ENCODE measurements at regions not wholly inside any gene's neighbourhood (a gene's known extent, or its start where the extent isn't known, plus 50 kb on each side); places are given as distances from the start of the nearest gene placed in this dataset.

DNA sequence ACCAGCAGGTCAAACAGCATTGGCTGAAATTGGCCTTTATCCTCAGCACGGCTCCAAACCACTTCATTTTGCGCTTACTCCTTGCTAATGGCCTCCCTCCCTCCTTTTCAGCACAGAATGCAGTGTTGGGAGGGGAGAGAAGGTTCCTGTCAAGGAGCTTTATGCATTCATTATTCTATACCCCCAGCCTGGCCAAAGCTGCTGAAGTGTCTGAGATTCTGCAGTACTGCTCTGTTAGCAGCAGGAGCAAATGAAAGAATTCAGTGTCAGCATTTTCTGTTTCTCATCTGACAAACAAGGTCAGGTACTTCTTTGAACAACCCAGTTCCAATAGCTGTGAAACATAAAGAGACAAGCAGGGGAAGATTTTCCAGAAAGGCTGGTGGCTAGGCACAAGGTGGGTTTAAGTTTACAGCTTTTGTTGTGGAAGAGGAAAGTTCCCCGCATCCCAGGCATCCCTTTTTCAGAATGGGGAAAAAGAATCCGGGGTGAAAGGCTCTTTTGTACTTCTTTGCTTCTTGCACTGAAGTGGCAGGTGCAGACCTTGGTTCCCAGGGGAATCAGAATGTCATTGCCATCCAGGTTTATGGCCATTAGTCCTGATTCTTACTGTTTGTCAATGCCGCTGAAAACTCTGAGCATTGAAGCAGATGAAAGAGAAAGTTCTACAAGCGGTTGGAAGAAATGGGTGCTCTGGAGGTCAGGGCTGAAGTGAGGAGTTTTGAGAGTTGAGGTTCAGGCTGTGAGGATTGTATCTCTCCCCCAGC lies 109.3 kb upstream of the APC start:
- DNase-seq: no peak

DNA sequence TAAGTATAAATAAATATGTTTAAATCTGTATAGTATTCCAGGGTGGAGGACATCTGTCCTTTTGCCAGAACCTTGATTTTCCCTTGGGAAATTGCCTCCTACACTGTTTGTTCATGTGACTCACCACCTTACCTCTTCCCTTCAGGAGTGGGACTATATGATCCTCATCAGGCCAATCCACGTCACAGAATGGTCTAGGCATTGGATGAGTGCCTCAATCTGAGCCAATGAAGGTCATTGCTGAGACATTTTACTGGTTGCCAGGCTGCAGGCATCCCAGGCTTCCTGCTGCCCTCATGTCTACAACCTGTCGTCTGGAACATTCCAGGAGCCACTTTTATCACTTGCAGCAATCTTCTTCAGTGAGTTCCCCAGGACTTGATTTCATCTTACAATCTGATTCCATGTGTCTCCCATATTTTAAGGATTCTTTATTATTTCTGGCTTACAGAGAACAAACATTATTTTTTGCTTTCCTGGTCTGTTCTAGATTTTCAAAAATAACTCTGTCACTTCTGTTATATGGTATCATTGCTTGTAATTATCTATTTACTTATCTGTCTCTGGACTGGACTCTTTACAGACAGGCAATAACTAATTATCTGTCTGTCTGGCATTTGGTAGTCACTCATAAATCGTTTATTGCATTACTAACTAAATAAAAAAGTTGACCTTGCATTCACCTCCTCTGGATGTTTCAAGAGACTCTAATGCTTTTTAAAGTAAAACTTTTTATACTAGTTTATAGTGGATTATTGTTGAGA lies 107.3 kb upstream of the APC start:
- DNase-seq: no peak

DNA sequence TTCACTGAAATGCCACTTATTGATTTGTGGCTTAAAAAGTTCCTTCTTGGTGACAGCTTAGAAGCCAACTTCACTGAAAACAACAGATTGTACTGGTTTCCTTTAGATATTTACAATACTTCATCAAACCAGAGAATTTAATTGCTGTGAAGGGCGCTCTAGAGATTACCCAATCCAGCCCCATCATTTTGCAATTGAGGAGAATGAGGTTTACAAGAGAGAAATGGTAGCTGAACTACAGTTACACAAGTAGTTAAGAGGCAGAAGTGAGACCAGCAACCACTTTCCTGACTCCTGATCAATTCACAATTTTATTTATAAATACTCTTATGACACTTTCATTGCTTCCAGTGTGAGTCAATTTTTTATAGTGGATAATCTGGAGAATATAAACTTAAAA lies 103.5 kb upstream of the APC start:
- no peak for DNase-seq

DNA sequence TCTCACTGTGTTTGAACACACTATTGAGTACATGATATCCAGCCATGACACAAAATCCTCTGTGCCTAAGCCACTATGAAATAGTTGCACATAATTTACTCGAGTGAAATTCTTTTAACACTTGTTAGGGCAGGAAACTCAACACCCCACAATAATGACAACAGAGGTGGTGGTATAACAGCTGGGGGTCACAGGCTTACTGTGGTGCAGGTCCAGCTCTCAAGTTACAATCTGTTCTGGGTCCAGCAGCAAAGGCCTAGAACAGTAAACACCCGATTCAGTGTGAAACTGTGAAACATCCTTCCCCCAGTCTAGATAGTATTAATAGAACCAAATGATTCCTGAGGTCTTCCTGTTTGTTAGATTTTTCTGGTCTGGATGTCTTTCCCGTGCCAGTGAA lies 102.9 kb upstream of the APC start:
- DNase-seq: no peak

DNA sequence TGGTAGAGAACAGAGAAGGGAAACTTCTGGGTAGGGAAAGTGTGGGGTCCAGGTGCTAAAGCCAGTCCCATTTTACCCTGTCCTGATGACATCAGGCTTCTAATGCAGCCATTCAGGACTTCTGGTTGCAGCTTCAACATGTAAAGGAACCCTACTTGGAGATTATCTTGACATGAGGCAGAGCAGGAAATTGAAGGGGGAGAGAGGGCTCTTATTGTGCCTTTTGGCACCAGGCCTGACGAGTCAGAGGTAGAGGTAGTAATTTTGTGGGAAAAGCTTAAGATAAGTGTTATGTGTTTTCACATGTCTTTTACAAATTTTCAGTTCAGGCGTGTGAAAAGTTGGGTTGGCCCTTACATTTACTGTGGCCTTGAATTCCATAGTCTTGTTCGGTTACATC lies 102.4 kb upstream of the APC start:
- DNase-seq: no peak

DNA sequence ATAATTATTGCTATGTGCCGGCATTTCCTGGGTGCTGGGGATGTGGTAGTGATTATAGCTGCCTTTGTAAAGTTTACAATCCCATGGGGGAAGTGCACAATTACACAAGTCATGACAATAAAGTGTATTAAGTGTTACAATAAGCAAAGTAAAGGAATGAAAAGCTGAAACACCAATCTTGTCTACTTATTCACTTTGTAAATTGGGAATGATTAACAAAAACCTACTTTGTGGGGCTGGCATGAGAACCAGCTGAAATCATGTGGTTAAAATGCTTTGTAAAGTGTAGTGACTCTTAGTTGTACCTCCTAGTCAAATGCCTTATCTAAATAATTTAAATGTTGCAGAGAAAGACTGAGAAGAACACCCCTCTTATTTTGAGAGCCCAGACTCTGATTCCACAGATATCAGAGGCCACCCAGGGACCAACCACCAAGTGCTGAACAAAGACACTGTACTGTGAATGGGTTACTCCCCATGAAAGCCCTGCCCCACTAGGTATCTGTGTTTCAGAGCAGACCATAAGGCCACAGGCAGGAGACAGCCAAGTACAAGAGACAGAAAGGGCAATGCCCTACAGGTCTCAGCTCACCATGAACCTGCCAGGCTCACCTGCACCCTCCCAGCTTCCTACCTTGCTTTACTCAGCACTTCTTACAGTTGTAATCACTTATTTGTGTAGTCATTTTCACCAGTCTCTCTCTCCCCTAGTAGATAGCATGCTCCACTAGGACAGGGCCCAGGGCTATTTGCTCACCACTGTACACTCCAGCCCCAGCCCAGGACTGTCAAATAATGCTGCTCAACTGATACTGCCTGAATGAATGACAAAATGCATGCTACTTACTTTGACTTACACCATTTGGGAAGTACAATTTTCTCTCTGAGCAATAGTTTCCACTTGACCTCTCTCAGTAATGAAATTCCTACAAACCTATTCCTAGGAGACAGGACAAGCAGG lies 101.6 kb upstream of the APC start:
- no peak for DNase-seq

DNA sequence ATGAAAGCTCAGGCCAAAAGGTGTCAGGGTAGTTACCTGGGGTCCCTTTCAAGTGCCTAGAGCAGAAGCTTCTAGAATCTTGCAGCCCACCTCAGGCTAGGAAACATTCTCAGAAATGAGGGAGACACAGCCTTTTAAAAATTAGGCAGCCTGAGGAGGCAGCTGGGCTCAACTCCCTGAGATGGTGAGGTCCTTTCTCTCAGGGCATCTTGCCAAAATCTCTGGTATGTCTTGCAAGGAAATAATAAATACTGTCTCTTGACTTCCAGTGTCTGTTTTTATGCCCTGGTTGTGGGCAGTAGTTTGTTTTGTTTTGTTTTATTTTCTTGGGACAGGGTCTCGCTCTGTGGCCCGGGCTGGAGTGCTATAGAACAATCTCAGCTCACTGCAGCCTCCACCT lies 100.9 kb upstream of the APC start:
- DNase-seq: no peak

DNA sequence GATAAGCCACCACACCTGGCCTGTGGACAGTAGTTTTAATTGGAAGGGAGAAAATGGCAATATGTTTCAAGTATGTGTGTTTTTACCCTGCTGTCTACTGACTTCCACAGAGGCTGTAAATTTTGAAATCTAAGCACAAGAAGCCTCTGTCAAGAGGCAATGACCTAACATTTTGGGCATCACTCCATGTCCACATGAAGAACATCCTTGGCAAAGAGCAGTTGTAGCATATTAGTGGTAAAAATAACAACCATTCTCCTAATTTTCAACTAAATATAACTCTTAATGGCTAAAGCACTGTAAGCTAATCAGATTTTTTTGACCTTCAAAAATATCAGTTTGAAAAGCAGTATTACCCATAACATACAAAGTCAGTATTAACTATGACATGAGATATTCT lies 100.3 kb upstream of the APC start:
- no peak for DNase-seq

DNA sequence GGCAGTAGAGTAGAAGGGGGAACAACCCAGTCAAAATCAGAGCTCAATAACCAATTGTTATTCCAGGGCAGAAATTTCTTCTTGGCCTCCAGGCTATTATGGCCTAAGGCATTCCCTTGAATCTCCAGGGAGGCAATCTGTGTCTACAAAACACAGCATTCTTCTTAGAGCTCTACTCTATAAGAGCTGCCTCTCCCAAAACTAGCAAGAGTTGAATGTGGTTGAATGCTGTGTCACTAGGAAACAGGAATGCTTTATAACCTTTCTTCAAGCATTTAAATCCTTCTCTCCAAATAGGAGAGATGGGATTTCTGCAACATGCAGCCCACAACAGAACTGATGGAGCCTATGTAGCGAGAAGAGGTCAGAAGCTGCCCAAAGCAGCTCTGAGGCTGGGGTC lies 97.1 kb upstream of the APC start:
- no peak for DNase-seq

DNA sequence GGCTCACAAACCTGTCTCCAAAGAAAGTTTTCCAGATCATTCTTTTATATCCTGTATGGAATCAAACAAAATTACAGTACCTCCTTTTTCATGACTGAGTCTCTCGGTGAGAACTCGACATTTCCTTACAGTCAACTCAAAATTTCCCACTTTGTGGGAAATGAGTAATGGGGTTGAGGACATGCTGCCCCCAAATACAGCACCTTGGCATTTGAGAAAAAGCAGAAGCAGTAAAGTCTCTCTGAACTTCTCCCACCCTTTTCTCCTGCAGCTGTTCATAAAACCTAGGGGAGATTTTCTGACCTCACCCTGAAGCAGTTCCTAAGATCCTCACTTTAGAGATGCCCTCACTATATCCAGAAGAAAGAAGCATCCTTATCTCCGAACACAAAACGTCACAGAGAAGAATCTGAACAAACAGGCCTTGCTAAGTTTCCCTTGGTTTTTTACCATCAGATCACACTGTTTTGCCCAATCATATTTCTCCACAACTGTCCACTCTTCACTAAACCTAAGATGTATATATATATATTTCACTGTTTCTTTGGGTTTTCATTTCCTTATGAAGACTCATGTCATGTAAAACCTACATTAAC lies 96.1 kb upstream of the APC start:
- DNase-seq: no peak

DNA sequence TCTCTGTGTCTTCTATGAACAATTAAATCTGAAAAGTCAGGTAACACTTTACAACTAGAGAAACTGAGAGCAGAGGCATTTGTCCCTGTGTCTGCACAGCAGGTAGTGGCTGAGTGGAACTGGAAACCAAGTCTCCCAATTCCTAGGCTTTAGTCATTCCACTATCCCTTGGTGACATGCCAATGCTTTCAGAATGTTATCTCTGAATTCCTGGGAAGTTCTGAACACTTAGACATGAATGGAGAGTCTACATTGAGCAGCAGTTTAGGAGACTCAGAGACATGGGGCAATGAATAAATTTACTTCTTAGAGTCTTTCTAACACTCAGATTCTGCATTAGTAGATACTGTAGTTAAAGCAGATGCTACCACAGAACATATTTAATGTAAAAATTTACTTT lies 94.8 kb upstream of the APC start:
- DNase-seq: no peak

DNA sequence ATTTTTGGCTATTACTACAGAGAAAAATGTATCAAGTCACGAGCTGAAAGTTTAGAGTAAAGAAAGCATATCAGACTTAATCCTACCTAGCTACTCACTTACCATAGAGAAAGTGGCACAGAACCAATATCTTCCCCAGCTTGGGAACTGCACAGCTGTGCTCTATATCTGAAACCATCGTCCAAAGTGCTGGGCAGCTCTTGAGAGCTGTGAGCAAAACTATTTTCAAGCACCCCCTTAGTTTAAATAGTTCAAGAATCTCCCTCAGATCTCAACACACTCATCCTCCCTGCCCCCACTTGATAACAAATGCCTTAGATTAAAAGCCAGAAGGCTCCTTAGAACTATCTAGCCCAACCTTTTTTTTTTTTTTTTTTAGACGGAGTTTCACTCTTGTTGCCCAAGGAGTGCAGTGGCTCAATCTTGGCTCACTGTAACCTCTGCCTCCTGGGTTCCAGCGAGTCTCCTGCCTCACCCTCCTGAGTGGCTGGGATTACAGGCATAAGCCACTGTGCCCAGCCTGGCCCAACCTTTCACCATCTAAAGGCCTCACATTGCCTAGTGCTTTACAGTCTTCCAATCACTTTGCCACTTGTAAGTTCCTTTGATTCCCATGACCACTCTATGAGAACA lies 94.2 kb upstream of the APC start:
- DNase-seq: no peak

DNA sequence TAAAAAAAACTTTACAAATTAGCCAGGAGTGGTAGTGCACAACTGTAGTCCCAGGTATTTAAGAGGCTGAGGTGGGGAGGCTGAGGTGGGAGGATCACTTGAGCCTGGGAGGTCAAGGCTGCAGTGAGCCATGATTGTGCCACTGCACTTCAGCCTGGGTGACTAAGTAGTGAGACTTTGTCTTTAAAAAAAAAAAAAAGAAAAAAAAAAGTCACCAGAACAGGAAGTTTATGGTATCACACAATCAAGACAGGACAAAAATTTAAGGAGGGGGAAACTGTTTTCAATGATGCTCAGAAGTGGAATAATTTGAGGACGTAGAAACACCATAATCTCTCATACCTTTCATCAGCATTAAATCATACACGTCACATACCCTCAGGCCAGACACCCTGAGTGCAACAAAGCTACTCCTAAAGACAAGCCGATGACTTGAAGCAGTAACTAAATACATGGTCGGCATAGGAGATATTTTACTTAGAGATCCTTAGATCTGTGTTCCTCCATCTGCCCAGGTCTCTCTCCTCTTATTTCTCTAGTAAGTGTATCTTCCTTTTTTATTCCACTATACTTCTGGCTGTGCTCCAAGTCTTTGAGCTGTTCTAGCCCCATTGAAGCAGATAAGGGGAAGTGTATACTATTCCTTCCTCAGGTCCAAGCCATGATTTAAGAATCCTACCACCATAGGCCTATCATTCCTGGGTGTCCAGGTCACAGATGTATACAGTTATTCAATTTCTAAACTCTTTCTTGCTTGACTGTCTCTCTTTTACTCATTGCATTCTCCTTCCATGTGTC lies 91.3 kb upstream of the APC start:
- no peak for DNase-seq

DNA sequence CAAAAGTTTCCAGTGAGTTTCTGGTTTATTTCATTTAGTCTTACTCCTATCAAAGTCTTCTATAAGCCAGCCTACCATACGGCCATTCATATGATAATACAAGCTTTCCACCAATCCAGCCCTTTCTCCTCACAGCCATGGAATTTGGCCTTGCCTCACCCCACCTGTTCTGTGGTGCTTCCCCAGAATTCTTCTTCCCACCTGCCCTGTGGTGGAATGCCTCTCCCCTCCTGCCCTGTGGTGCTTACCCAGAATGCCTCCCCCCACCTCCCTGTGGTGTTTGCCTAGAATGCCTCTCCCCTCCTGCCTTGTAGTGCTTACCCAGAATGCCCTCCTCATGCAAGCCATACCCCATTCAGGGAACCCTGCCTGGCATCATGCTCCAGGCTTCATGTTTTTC lies 90.3 kb upstream of the APC start:
- no peak for DNase-seq

DNA sequence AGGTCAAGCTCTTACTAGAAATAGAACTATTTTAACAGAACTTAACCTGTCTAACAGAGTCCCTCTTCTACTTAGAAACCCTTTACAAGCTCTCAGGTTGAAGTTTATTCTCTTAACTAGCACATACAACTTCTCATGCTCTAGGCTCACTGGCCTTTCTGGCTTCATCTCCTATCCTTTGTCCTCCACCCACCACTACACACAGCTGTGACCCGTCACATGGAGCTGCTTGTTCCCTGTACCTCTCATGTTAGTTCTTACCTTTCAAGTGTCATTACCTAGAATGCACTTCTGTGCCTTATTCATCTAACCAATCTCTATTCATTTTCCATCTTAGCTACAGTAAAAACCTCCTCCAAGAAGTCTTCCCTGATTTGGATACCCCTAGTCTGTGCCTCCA lies 89.4 kb upstream of the APC start:
- no peak for DNase-seq

DNA sequence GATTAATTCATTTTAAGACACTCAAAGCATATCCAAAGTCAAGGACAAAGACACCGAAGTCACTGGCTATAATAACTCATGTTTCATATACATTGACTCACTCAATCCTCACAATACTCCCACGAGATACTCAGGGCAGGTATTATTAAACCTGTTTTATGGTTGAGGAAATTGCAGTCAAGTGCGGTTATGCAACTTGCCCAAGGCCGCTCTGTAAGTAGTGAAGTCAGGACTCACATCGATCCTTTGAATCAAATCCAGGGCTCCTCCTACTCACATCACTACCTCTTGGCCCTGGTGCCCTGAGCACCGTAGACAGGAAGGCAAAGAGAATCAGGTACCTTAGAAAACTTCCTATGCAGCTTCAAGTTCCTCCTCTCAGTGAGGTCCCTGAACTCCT lies 87.8 kb upstream of the APC start:
- no peak for DNase-seq

DNA sequence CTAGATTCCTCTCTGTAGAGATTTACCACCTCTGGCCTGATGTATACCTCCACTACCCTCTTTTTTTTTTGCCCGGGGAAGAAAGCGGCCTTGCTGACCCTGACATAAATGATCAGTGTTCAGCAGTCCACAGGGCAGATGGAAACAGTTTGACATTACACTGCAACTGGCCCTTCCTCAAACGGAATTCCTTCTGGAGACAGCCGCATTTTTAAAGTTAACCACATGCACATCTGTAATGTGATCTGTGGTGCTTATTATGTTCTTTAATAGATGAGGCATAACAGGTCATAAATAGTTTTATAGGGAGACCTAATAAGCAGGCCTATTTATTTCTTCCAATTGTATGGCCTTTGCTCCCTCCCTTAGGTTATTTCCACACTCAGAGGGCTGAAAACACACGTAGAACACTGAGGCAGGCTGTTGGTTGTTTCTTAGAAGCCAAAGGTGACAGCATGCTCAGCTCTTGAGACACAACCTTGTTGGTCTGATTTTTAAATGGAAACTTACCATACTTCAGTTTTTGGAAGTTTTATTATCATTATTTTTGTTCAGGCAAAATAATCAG lies 84.0 kb upstream of the APC start:
- DNase-seq: no peak

DNA sequence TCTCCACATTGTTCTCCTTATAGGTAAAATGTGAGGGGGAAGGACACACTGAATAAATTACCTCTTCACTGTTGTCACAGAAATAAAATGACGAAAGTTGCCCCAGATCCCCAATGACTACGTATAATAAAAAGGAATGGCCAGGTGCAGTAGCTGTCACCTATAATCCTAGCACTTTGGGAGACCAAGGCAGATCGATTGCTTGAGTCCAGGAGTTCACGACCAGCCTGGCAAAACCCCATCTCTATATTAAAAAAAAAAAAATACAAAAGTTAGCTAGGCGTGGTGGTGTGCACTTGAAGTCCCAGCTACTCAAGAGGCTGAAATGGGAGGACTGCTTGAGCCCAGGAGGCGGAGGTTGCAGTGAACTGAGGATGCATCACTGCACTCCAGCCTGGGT lies 82.2 kb upstream of the APC start:
- DNase-seq: no peak

DNA sequence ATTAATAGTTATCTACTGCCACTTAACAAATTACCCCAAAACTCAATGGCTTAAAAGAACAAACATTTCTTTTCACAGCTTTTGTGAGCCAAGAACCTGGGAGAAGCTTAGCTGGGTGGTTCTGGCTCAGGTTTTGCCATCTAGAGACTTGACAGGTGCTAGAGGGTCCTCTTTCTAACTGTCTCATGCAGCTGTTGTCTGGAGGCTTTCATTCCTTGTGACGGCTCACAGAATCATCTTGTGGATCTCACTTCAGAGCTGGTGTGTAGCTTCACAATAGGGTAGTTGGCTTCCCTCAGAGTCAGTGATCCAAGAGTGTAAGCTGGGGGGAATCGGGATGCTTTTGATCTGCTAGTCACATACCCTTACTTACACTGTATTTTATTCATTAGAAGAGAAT lies 81.2 kb upstream of the APC start:
- no peak for DNase-seq

DNA sequence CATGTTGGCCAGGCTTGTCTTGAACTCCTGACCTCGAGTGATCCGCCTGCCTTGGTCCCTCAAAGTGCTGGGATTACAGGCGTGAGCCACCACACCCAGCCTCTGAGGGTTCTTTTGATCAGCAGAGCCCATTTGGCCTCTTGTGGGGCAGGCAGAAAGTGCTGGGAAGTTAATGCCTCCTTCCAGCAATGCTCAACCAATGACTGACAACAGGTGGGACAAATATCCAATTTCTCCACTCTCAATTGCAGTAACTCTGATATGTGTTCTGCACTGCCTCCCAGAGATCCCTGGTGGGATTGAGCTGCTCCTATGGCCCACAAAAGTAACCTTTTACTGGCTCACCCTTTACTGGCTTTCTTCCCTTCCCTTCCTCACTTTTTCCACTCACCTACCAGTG lies 79.9 kb upstream of the APC start:
- DNase-seq: no peak

DNA sequence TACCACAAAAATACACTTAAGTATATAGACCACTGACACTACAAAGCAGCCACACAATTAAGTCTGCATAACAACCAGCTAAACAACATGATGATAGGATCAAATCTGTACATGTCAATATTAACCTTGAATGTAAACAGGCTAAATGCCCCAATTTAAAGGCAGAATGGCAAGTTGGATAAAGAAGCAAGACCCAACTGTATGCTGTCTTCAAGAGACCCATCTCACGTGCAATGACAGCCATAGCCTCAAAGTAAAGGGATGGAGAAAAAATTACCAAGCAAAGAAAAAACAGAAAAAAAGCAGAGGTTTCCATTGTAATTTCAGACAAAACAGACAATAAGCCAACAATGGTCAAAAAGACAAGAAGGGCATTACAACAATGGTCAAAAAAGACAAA lies 77.3 kb upstream of the APC start:
- DNase-seq: no peak

DNA sequence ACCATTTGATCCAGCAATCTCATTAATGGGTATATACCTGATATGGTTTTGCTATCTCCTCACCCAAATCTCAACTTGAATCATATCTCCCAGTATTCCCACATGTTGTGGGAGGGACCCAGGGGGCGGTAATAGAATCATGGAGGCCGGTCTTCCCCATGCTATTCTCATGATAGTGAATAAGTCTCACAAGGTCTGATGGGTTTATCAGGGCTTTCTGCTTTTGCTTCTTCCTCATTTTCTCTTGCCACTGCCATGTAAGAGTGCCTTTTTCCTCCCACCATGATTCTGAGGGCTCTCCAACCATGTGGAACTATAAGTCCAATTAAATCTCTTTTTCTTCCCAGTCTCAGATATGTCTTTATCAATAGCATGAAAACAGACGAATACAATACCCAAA lies 74.5 kb upstream of the APC start:
- DNase-seq: no peak
